ENCODE measurements at regions not wholly inside any gene's neighbourhood (a gene's known extent, or its start where the extent isn't known, plus 50 kb on each side); places are given as distances from the start of the nearest gene placed in this dataset.

DNA sequence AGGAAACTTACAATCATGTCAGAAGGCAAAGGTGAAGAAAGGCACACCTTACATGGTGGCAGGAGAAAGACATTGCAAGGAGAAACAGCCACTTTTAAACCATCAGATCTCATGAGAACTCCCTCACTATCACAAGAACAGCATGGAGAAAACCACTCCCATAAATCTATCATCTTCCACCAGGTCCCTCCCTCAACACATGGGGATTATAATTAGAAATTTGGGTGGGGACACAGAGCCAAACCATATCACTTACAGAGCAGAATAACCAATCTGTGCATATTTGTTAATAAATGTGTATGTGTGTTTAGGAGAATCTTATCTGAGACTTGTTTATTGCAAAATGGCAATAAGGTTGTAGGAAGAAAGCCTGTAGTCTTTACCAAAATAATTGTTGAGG lies 205.2 kb upstream of the ANO3 start:
- H3K4me1 ChIP-seq: no peaks in the 10 kb centered on the region
- no peaks in the 10 kb centered on the region for H3K27me3 ChIP-seq
- intact Hi-C loops (cut with DNase I): no loop called here
- no peaks in the 10 kb centered on the region for H3K9me3 ChIP-seq
- H3K36me3 ChIP-seq: no peaks in the 10 kb centered on the region
- H3K4me3 ChIP-seq: no peak overlapping the region
- no peak for DNase-seq (ENCODE audit: low spot score in 2 of 2)
- TF ChIP-seq, protein P1, sequence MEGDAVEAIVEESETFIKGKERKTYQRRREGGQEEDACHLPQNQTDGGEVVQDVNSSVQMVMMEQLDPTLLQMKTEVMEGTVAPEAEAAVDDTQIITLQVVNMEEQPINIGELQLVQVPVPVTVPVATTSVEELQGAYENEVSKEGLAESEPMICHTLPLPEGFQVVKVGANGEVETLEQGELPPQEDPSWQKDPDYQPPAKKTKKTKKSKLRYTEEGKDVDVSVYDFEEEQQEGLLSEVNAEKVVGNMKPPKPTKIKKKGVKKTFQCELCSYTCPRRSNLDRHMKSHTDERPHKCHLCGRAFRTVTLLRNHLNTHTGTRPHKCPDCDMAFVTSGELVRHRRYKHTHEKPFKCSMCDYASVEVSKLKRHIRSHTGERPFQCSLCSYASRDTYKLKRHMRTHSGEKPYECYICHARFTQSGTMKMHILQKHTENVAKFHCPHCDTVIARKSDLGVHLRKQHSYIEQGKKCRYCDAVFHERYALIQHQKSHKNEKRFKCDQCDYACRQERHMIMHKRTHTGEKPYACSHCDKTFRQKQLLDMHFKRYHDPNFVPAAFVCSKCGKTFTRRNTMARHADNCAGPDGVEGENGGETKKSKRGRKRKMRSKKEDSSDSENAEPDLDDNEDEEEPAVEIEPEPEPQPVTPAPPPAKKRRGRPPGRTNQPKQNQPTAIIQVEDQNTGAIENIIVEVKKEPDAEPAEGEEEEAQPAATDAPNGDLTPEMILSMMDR (IDR thresholded peaks at IDR 0.05): no peak
- H3K27ac ChIP-seq: no peak overlapping the region

DNA sequence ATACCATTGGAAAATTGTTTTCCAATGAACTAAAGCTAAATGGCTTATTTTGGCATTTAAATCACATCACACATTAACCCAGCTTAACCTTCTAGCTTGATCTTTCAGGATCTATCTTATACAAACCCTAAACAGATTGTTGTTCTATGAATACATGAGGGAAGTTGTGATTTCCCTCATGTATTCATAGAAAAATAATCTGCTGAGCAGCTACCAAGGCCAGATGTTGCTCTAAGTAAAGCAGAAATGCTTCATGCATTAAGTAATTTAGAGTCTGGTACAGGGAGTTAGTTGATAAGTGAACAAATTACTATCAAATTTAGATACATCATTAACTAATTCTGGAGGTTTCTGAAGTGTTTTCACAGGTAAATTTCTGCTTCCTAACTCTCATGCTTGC lies 204.6 kb upstream of the ANO3 start:
- DNase-seq (ENCODE audit: low spot score in 2 of 2): no peak
- no peaks in the 10 kb centered on the region for H3K36me3 ChIP-seq
- no peak overlapping the region for H3K4me3 ChIP-seq
- H3K4me1 ChIP-seq: no peaks in the 10 kb centered on the region
- H3K9me3 ChIP-seq: no peaks in the 10 kb centered on the region
- H3K27ac ChIP-seq: no peak overlapping the region
- no peaks in the 10 kb centered on the region for H3K27me3 ChIP-seq
- TF ChIP-seq, protein P1 (IDR thresholded peaks at IDR 0.05): no peak
- intact Hi-C loops (cut with DNase I): no loop called here

DNA sequence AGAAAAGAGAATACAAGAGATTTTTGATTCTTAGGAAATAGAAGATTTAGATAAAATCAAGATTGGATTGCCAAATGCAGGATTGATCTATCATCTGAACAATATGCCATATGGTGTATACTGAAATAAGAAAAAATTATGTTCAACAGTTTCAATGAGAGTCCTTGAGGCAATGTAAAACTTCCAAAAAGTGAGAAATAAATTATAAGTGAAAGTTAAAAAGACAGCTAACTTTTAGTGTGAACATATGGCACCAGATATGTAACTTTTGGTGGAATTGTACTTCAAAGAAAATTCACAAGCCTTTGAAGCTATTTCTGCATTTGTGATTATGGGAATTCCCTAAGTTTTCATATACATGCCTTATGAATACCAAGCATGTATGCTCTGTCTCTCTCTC lies 200.5 kb upstream of the ANO3 start:
- intact Hi-C loops (cut with DNase I): no loop called here
- H3K9me3 ChIP-seq: no peaks in the 10 kb centered on the region
- TF ChIP-seq, protein P1 (IDR thresholded peaks at IDR 0.05): no peak
- H3K27ac ChIP-seq: no peak overlapping the region
- no peak overlapping the region for H3K4me3 ChIP-seq
- H3K4me1 ChIP-seq: no peaks in the 10 kb centered on the region
- DNase-seq (ENCODE audit: low spot score in 2 of 2): no peak
- H3K27me3 ChIP-seq: no peaks in the 10 kb centered on the region
- no peaks in the 10 kb centered on the region for H3K36me3 ChIP-seq

DNA sequence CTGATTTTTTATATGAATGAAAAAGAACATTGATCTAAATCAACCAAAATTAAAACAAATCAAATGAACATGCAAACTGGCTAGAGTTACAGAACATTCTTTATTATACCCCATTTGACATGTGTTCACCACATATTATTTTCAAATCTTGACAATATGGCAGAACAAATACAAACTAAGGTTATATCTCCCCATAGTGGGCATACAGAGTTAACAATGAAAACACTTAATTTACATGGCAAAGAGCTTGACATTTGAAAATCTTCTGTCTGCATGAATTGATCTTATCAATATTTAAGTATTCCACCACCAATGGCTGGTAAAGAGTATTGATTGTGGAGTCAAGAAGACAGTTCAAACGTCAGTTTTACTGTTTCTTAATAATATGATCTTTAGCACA lies 197.9 kb upstream of the ANO3 start:
- Histone ChIP-seq H3K36me3 (no peaks in the 10 kb centered on the region), H3K9me3 (no peaks in the 10 kb centered on the region), H3K4me3 (no peak overlapping the region), H3K4me1 (no peaks in the 10 kb centered on the region), H3K27me3 (no peaks in the 10 kb centered on the region), H3K27ac (no peak overlapping the region)
- intact Hi-C loops (cut with DNase I): no loop called here
- DNase-seq (ENCODE audit: low spot score in 2 of 2): no peak
- TF ChIP-seq, protein P1 (IDR thresholded peaks at IDR 0.05): no peak

DNA sequence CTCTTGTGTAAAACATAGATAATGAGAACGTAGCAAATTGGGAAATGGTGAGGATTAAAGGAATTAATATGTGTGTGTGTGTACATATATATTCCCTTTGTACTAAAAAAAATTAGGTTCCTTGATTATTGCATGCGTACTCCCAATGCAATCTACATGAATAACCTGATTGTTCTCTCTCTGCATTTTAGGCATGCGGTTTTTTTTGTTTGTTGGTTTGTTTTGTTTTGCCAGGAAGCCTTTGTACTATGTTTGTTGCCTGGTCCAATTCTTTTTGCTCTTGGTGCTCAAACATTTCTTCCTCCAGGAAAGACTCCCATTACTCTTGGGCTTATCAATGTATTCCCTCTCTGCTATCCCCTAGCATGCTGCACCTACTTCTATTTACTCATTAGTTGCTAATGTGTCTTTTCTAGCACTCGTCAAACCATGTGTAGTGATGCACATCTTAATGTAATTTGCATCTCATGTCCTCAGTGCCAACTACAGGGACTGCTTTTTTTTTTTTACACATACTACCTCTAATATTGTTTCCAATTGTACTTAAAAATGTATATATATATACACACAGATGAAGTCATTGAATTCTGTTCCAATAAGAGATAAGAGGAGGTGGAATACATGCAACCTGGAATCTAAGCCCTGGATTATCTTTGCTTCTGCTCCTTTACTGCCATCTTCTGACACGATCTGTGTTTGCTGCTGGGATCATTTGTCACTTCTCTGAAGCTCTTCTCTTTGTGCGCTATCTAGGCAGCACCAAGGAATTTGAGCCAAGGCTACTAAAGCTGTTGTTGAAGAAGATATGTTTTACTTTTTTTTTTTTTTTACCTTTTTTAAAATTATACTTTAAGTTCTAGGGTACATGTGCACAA lies 197.2 kb upstream of the ANO3 start:
- DNase-seq (ENCODE audit: low spot score in 2 of 2): no peak
- Histone ChIP-seq H3K36me3 (no peaks in the 10 kb centered on the region), H3K27ac (no peak overlapping the region), H3K4me3 (no peak overlapping the region), H3K27me3 (no peaks in the 10 kb centered on the region), H3K9me3 (no peaks in the 10 kb centered on the region), H3K4me1 (no peaks in the 10 kb centered on the region)
- intact Hi-C loops (cut with DNase I): no loop called here
- TF ChIP-seq, protein P1 (IDR thresholded peaks at IDR 0.05): no peak
